GM10248 (cell line): ENCODE measurements at regions not wholly inside any gene's neighbourhood (a gene's known extent, or its start where the extent isn't known, plus 50 kb on each side); places are given as distances from the start of the nearest gene placed in this dataset.

Experiments used
- CTCF ChIA-PET: fragments of 300-600 bp; sonication (Branson Sonifier 250); formaldehyde crosslinking; extraction: SDS; loops from one replicate; lab custom pipeline; 2021; ENCODE audit warnings: antibody characterized with exemption; lab: Yijun Ruan, JAX
- POLR2A ChIA-PET: fragments of 350-650 bp; sonication (Branson Sonifier 250); formaldehyde crosslinking; extraction: SDS; loops from one replicate; lab custom pipeline; 2020; ENCODE audit warnings: antibody characterized with exemption; lab: Yijun Ruan, JAX
- DNase-seq: peaks from one replicate; pipeline ENCODE4 v3.0.0; 2012; ENCODE audit errors: extremely low spot score
- CTCF ChIP-seq: IDR thresholded peaks from 2 replicates; pipeline ENCODE4 v1.5.1; 2012; ENCODE audit warnings: mild to moderate bottlenecking, low read depth; ENCODE audit errors: extremely low read depth, missing control alignments, control extremely low read depth

- TF ChIP-seq CTCF: no peak
- POLR2A ChIA-PET: no interaction called here
- DNase-seq: no peak
- CTCF ChIA-PET: no interaction called here
Observed at GRCh38 chr11:42161886-42162285, 702.4 kb upstream of the LRRC4C start.

GRCh38 chr11:42169191-42169590, 709.7 kb upstream of the LRRC4C start:
- ChIA-PET CTCF (no interaction called here), POLR2A (no interaction called here)
- TF ChIP-seq CTCF: no peak
- DNase-seq: no peak

DNA sequence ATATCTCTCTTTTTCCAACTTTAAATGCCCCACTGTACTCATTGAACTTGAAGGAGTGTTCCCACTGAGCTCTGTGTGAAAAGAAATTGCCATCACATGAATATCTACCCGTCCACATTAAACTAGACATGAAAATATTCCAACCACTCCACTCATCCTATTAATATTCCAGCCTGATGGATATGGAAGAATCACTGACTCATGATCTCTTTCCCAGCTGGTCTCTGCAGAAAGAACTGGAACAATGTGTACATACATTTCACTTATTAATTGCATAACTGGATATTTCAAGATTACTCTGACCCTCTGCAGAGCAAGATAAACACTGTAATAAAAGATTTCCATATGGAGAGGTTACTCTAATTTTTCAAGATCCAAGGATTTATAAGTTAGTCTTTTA, 711.1 kb upstream of the LRRC4C start:
- ChIA-PET POLR2A (no interaction called here), CTCF (interaction anchor here (1.8 kb wide), 1 partner anchor 11 kb away, joined by 5 read pairs; no protein-coding TSS in a partner anchor)
- no peak for DNase-seq
- TF ChIP-seq CTCF: no peak

DNA sequence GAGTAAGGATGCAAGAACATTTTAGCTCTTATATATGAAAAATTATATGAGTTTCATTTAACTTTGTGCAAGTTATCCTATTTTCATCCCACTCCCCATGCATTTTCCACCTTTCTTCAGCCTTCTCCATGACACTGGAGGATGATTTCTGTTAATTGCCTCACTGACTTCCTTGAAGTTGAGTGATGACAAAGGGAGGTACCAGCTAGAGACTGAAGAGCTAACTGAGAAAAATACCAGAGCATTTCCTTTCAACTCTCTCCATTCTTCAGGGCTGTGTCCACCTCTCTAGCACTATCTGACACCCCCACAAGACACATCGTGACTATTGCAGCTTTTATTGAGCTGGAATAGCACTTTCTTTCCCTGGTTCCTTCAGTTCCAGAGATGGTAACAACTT, 711.6 kb upstream of the LRRC4C start:
- POLR2A ChIA-PET: no interaction called here
- CTCF ChIA-PET: interaction anchor here (1.8 kb wide), 1 partner anchor 11 kb away, joined by 5 read pairs; no protein-coding TSS in a partner anchor
- no peak for DNase-seq
- no peak for TF ChIP-seq CTCF

DNA sequence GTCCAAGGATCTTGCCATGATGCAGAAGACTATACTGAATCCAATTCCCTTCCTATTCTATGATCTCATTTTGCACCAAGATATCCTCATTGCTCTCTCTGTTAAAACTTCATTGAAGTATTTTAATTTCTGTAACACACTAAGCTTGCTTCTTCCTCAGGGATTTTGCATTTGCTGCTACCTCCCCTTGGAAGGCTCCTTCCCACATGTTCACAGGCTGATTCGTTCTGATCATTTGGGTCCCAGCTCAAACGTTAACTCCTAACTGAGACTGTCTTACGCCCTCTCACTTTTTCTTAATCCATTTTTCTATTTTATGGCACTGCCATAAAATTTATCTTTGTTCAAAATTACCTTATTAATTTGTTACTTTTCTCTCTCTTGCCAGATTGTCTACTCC, 713.0 kb upstream of the LRRC4C start:
- ChIA-PET CTCF (no interaction called here), POLR2A (no interaction called here)
- no peak for DNase-seq
- no peak for TF ChIP-seq CTCF

- ChIA-PET CTCF (interaction anchor here (0.7 to 1.6 kb wide), 2 partner anchors 14 to 112 kb away, joined by 3 to 6 read pairs; no protein-coding TSS in a partner anchor), POLR2A (no interaction called here)
- no peak for TF ChIP-seq CTCF
- DNase-seq: no peak
Observed at GRCh38 chr11:42175203-42175602, 715.8 kb upstream of the LRRC4C start.

DNA sequence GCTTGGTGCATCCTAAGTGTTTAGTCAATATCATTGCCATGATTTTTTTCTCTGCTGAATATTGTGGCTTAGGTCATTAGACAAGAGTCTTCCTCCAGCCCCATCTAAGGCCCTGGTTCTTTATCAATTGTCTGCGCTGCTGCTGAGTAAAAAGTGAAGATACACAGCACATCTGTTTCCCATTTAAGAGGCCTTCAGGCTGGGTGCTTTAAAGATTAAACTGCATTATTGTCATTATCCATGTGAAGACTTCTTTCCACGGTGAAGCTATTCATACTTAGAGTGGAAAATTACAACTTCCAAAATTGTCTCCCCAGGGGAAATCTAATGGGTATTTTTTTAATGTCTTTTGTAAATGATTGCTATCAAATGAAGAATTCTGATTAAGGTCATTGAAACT, 719.8 kb upstream of the LRRC4C start:
- CTCF ChIA-PET: no interaction called here

More for the DNA sequence above, 719.8 kb upstream of the LRRC4C start:
- POLR2A ChIA-PET: no interaction called here
- DNase-seq: no peak
- TF ChIP-seq CTCF: no peak
